ENCODE measurements at regions not wholly inside any gene's neighbourhood (a gene's known extent, or its start where the extent isn't known, plus 50 kb on each side); places are given as distances from the start of the nearest gene placed in this dataset.

DNA sequence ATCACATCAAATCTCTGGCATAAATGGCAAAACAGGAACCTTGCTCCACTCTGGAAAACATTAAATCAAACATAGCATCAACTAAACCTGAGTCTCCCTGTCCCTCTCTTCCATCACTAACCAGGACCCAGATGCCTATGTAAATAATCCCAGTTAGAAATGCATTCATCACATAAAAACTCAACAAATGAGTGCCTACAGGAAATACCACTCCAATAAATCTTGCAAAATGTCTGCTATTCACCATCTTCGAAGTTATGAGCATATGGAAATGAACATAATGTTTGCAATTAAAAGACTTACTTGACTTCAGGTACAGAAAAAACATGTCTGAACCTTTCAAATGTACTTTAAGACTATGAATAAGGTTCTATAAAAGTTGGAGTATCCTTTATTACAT is 425.0 kb downstream of the CDH11 start:
- TF ChIP-seq CTCF (IDR thresholded peaks at IDR 0.05), result no peak
- DNase-seq (ENCODE audit: low spot score in 2 of 2), result no peak
- intact Hi-C loops (cut with DNase I), result no loop called here

DNA sequence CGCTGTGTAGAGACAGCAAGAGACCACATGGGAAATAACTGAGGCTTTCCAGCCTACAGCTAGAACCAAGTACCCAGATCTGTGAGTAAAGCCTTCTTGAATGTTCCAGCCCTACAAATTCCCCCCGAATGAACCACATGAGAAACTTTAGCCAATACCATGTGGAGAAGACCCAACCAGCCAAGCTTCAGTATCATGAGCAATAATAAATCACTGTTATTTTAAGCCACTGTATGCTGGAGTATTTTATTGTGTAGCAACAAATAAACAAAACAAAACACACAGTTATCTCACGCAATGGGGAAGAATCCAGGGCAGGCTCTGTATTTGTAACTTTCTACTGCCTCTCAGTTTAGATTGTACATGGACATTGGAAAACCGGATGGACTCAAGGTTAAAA is 426.2 kb downstream of the CDH11 start:
- Histone ChIP-seq H3K4me3 (no peak overlapping the region), H3K9me3 (no peaks in the 10 kb centered on the region), H3K36me3 (no peaks in the 10 kb centered on the region), H3K27ac (no peak overlapping the region), H3K4me1 (no peaks in the 10 kb centered on the region), H3K27me3 (no peaks in the 10 kb centered on the region)
- TF ChIP-seq CTCF (IDR thresholded peaks at IDR 0.05), result no peak
- DNase-seq (ENCODE audit: low spot score in 2 of 2), result no peak
- intact Hi-C loops (cut with DNase I), result no loop called here

More for the DNA sequence above, 425.0 kb downstream of the CDH11 start:
- no peaks in the 10 kb centered on the region for H3K4me1 ChIP-seq
- H3K9me3 ChIP-seq, result no peaks in the 10 kb centered on the region
- H3K4me3 ChIP-seq, result no peak overlapping the region
- no peak overlapping the region for H3K27ac ChIP-seq
- no peaks in the 10 kb centered on the region for H3K36me3 ChIP-seq
- H3K27me3 ChIP-seq, result no peaks in the 10 kb centered on the region

GRCh38 chr16:64693946-64694345 is 427.9 kb downstream of the CDH11 start:
- Histone ChIP-seq H3K27ac (no peak overlapping the region), H3K4me1 (no peaks in the 10 kb centered on the region), H3K9me3 (no peaks in the 10 kb centered on the region), H3K27me3 (no peaks in the 10 kb centered on the region), H3K36me3 (no peaks in the 10 kb centered on the region), H3K4me3 (no peak overlapping the region)
- intact Hi-C loops (cut with DNase I), result no loop called here
- DNase-seq (ENCODE audit: low spot score in 2 of 2), result no peak
- no peak for TF ChIP-seq CTCF (IDR thresholded peaks at IDR 0.05)

DNA sequence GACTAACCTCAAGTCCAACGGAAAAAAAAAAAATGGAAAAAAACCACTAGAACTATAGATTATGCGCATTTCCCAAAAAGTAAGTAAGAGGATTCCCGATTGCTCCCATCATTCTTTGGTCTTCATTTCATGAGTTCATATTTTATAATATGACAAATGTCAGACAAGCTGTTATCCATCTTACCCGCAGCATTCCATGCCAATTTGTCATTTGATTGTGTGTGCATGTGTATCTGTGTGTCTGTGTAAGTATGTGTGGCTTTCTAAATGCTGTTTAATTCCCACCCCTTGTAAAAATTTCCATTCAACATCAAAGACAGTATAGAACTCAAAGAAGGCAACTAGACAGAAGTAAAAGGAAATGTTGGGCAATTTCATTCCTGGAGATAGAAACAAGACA is 434.1 kb downstream of the CDH11 start:
- H3K4me3 ChIP-seq, result no peak overlapping the region
- no peaks in the 10 kb centered on the region for H3K27me3 ChIP-seq
- intact Hi-C loops (cut with DNase I), result no loop called here
- TF ChIP-seq CTCF (IDR thresholded peaks at IDR 0.05), result no peak
- H3K4me1 ChIP-seq, result no peaks in the 10 kb centered on the region
- no peaks in the 10 kb centered on the region for H3K36me3 ChIP-seq
- no peak overlapping the region for H3K27ac ChIP-seq
- H3K9me3 ChIP-seq, result no peaks in the 10 kb centered on the region
- DNase-seq (ENCODE audit: low spot score in 2 of 2), result no peak

DNA sequence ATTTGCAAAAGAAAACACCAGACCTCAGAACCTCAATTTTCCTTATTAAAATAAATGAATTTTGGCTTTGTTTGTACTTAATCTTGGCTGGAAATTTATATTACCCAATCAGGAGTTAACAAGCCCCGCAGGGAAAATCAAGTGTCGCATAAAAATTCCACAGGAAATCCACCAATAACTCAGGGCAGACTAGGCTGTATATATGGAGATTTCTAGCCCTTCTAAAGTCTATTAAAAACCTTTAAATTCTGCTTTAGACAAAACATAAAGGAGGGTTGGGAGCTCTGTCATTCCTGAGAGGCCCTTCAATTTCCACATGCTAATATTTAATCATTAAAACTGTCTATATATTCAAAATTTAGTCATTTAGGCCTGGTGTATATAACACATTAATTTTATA is 434.7 kb downstream of the CDH11 start:
- Histone ChIP-seq H3K27me3 (no peaks in the 10 kb centered on the region), H3K4me3 (no peak overlapping the region), H3K36me3 (no peaks in the 10 kb centered on the region), H3K4me1 (no peaks in the 10 kb centered on the region), H3K27ac (no peak overlapping the region), H3K9me3 (no peaks in the 10 kb centered on the region)
- TF ChIP-seq CTCF (IDR thresholded peaks at IDR 0.05), result no peak
- DNase-seq (ENCODE audit: low spot score in 2 of 2), result no peak
- intact Hi-C loops (cut with DNase I), result no loop called here

- Histone ChIP-seq H3K4me1 (no peaks in the 10 kb centered on the region), H3K36me3 (no peaks in the 10 kb centered on the region), H3K27me3 (no peaks in the 10 kb centered on the region), H3K9me3 (no peaks in the 10 kb centered on the region), H3K27ac (no peak overlapping the region), H3K4me3 (no peak overlapping the region)
- intact Hi-C loops (cut with DNase I), result no loop called here
- TF ChIP-seq CTCF (IDR thresholded peaks at IDR 0.05), result no peak
- DNase-seq (ENCODE audit: low spot score in 2 of 2), result no peak
Observed at GRCh38 chr16:64679976-64680690, 441.7 kb downstream of the CDH11 start.

Measured in ascending aorta (tissue), 2 donors.